CD8-positive, alpha-beta memory T cell (primary cell): ENCODE measurements at regions not wholly inside any gene's neighbourhood (a gene's known extent, or its start where the extent isn't known, plus 50 kb on each side); places are given as distances from the start of the nearest gene placed in this dataset.

Source experiments
- CTCF ChIA-PET: fragments of 350-600 bp; sonication (Branson Sonifier 250); formaldehyde crosslinking; loops from one replicate; lab custom pipeline; 2021; ENCODE audit warnings: antibody characterized with exemption; lab: Charles Lee
- POLR2A ChIA-PET: fragments of 350-600 bp; sonication (Branson Sonifier 250); formaldehyde crosslinking; loops from one replicate; lab custom pipeline; 2021; ENCODE audit warnings: antibody characterized with exemption; lab: Charles Lee
- DNase-seq, 5 donors: peaks; one replicate each; pipeline versions ENCODE4 v3.0.0 to v3.0.0-alpha.2; 2020 to 2022; ENCODE audit warnings: mixed read lengths in 1 of 5
- H3K27ac ChIP-seq: one replicate; pipeline ENCODE4 v1.7.0; 2013; ENCODE audit warnings: low read depth, mild to moderate bottlenecking, low read length, moderate library complexity
- H3K27me3 ChIP-seq: 2 replicates; pipeline ENCODE4 v1.7.0; 2013; ENCODE audit warnings: low read length, mild to moderate bottlenecking; ENCODE audit not compliant: insufficient read depth, poor library complexity, severe bottlenecking
- H3K36me3 ChIP-seq: 2 replicates; pipeline ENCODE4 v1.7.0; 2013; ENCODE audit warnings: mild to moderate bottlenecking, low read length, moderate library complexity; ENCODE audit not compliant: insufficient read depth
- H3K4me1 ChIP-seq: 2 replicates; pipeline ENCODE4 v1.7.0; 2013; ENCODE audit warnings: mild to moderate bottlenecking, low read length, moderate library complexity; ENCODE audit not compliant: insufficient read depth
- H3K4me3 ChIP-seq: 2 replicates; pipeline ENCODE4 v1.7.0; 2013; ENCODE audit warnings: mild to moderate bottlenecking, low read length
- H3K9me3 ChIP-seq: 2 replicates; pipeline ENCODE4 v1.7.0; 2013; ENCODE audit warnings: mild to moderate bottlenecking, low read length
- H3K27ac Mint-ChIP-seq, 8 donors: one replicate each; pipeline ENCODE4 v1.8.0; 2020 to 2021; ENCODE audit warnings: mixed read lengths in 8 of 8, mild to moderate bottlenecking in 6 of 8, inconsistent platforms in 3 of 8, moderate library complexity in 3 of 8
- H3K27me3 Mint-ChIP-seq, 2 donors: one replicate each; pipeline ENCODE4 v1.8.0; 2020 to 2021; ENCODE audit warnings: mixed read lengths in 2 of 2, mild to moderate bottlenecking in 1 of 2, moderate library complexity in 1 of 2
- H3K36me3 Mint-ChIP-seq, 3 donors: one replicate each; pipeline ENCODE4 v1.8.0; 2020 to 2021; ENCODE audit warnings: mixed read lengths in 3 of 3, inconsistent platforms in 1 of 3, mild to moderate bottlenecking in 1 of 3
- H3K4me1 Mint-ChIP-seq, 3 donors: one replicate each; pipeline ENCODE4 v1.8.0; 2020 to 2021; ENCODE audit warnings: mixed read lengths in 3 of 3, inconsistent platforms in 1 of 3, mild to moderate bottlenecking in 1 of 3
- H3K4me3 Mint-ChIP-seq, 7 donors: one replicate each; pipeline ENCODE4 v1.8.0; 2020 to 2021; ENCODE audit warnings: mixed read lengths in 7 of 7, mild to moderate bottlenecking in 6 of 7, moderate library complexity in 4 of 7, inconsistent platforms in 2 of 7
- H3K9me3 Mint-ChIP-seq, 5 donors: one replicate each; pipeline ENCODE4 v1.8.0; 2020 to 2022; ENCODE audit warnings: mixed read lengths in 5 of 5, mild to moderate bottlenecking in 3 of 5, moderate library complexity in 2 of 5, inconsistent platforms in 1 of 5

GRCh38 chr2:126543081-126543480 is 112.9 kb upstream of the GYPC start:
- Mint-ChIP-seq H3K4me1 (no peaks in the 10 kb centered on the region), H3K36me3 (peaks cover 0 to 11% (median 3%) of the 10 kb centered on the region in 3 donors), H3K27ac (no peak overlapping the region), H3K4me3 (no peak overlapping the region), H3K27me3 (peaks cover 7 to 29% of the 10 kb centered on the region in 2 donors), H3K9me3 (peaks cover 9 to 28% (median 20%) of the 10 kb centered on the region in 5 donors)
- POLR2A ChIA-PET: no interaction called here
- Histone ChIP-seq H3K4me1 (no peaks in the 10 kb centered on the region), H3K27me3 (no peaks in the 10 kb centered on the region), H3K9me3 (peaks cover 6% of the 10 kb centered on the region), H3K36me3 (no peaks in the 10 kb centered on the region), H3K27ac (no peak overlapping the region), H3K4me3 (no peak overlapping the region)
- CTCF ChIA-PET: no interaction called here
- no peak for DNase-seq

GRCh38 chr2:126558029-126558428 is 97.9 kb upstream of the GYPC start:
- Mint-ChIP-seq H3K27me3 (peaks cover 8 to 43% of the 10 kb centered on the region in 2 donors), H3K36me3 (peaks cover 0 to 8% (median 0%) of the 10 kb centered on the region in 3 donors), H3K27ac (no peak overlapping the region), H3K4me1 (no peaks in the 10 kb centered on the region), H3K9me3 (peaks cover 0 to 10% (median 5%) of the 10 kb centered on the region in 5 donors), H3K4me3 (no peak overlapping the region)
- ChIA-PET POLR2A (no interaction called here), CTCF (no interaction called here)
- no peak overlapping the region for H3K27ac ChIP-seq
- no peak overlapping the region for H3K4me3 ChIP-seq
- DNase-seq: no peak
- H3K27me3 ChIP-seq: no peaks in the 10 kb centered on the region
- no peaks in the 10 kb centered on the region for H3K9me3 ChIP-seq
- no peaks in the 10 kb centered on the region for H3K36me3 ChIP-seq
- H3K4me1 ChIP-seq: no peaks in the 10 kb centered on the region

- no peaks in the 10 kb centered on the region for H3K9me3 ChIP-seq
- H3K4me3 Mint-ChIP-seq: no peak overlapping the region
- no peak for DNase-seq
- ChIA-PET POLR2A (no interaction called here), CTCF (no interaction called here)
- no peaks in the 10 kb centered on the region for H3K27me3 Mint-ChIP-seq
- H3K9me3 Mint-ChIP-seq: no peaks in the 10 kb centered on the region
- no peaks in the 10 kb centered on the region for H3K36me3 Mint-ChIP-seq
- no peaks in the 10 kb centered on the region for H3K4me1 Mint-ChIP-seq
- H3K27ac Mint-ChIP-seq: no peak overlapping the region
- H3K27ac ChIP-seq: no peak overlapping the region
- H3K36me3 ChIP-seq: no peaks in the 10 kb centered on the region
- H3K4me3 ChIP-seq: no peak overlapping the region
- H3K27me3 ChIP-seq: no peaks in the 10 kb centered on the region
- H3K4me1 ChIP-seq: no peaks in the 10 kb centered on the region
Measured at GRCh38 chr2:126568734-126569133, 87.2 kb upstream of the GYPC start.

- Mint-ChIP-seq H3K36me3 (no peaks in the 10 kb centered on the region), H3K4me1 (no peaks in the 10 kb centered on the region), H3K4me3 (no peak overlapping the region), H3K9me3 (no peaks in the 10 kb centered on the region), H3K27me3 (peaks cover 3 to 4% of the 10 kb centered on the region in 2 donors), H3K27ac (no peak overlapping the region)
- no peaks in the 10 kb centered on the region for H3K4me1 ChIP-seq
- H3K27ac ChIP-seq: no peak overlapping the region
- H3K9me3 ChIP-seq: no peaks in the 10 kb centered on the region
- H3K36me3 ChIP-seq: no peaks in the 10 kb centered on the region
- POLR2A ChIA-PET: no interaction called here
- DNase-seq: no peak
- H3K27me3 ChIP-seq: no peaks in the 10 kb centered on the region
- CTCF ChIA-PET: no interaction called here
- no peak overlapping the region for H3K4me3 ChIP-seq
Measured at GRCh38 chr2:126571403-126571802, 84.6 kb upstream of the GYPC start.

GRCh38 chr2:126575631-126576030 is 80.3 kb upstream of the GYPC start:
- CTCF ChIA-PET: no interaction called here
- H3K9me3 Mint-ChIP-seq: no peaks in the 10 kb centered on the region
- H3K4me3 ChIP-seq: no peak overlapping the region
- no peaks in the 10 kb centered on the region for H3K36me3 Mint-ChIP-seq
- H3K4me1 ChIP-seq: no peaks in the 10 kb centered on the region
- H3K36me3 ChIP-seq: no peaks in the 10 kb centered on the region
- H3K9me3 ChIP-seq: no peaks in the 10 kb centered on the region
- POLR2A ChIA-PET: no interaction called here
- no peak overlapping the region for H3K27ac Mint-ChIP-seq
- no peaks in the 10 kb centered on the region for H3K4me1 Mint-ChIP-seq
- no peak overlapping the region for H3K27ac ChIP-seq
- no peak for DNase-seq
- no peak overlapping the region for H3K4me3 Mint-ChIP-seq
- H3K27me3 ChIP-seq: no peaks in the 10 kb centered on the region
- H3K27me3 Mint-ChIP-seq: peaks cover 5 to 12% of the 10 kb centered on the region in 2 donors

GRCh38 chr2:126579868-126580267 is 76.1 kb upstream of the GYPC start:
- Mint-ChIP-seq H3K36me3 (no peaks in the 10 kb centered on the region), H3K9me3 (no peaks in the 10 kb centered on the region), H3K4me3 (no peak overlapping the region), H3K4me1 (no peaks in the 10 kb centered on the region), H3K27ac (no peak overlapping the region), H3K27me3 (peaks cover 7 to 28% of the 10 kb centered on the region in 2 donors)
- Histone ChIP-seq H3K9me3 (no peaks in the 10 kb centered on the region), H3K27me3 (no peaks in the 10 kb centered on the region), H3K27ac (no peak overlapping the region), H3K36me3 (no peaks in the 10 kb centered on the region), H3K4me3 (no peak overlapping the region), H3K4me1 (no peaks in the 10 kb centered on the region)
- ChIA-PET CTCF (no interaction called here), POLR2A (no interaction called here)
- DNase-seq: no peak

DNA sequence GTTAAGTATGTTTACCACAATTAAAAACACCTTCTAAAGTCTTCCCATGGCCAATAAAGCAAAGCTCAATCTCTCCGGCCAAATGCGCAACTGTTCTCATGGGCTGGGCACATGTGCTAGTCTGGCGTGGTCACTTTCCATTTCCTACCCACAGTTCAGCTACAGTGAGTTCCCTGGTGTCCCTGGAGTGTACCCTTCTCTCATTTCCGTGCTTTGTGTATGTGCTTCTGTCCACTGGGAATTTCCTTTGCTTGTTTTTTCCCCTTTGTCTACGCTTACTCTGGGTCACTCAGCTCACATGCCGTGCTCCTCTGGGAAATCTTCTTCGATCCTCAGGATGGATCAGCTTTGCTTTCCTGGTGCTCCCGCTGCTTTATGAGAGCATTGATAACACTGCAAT is 69.6 kb upstream of the GYPC start:
- H3K27ac ChIP-seq: no peak overlapping the region
- Mint-ChIP-seq H3K27ac (no peak overlapping the region), H3K4me1 (no peaks in the 10 kb centered on the region), H3K27me3 (peaks cover 22 to 55% of the 10 kb centered on the region in 2 donors), H3K36me3 (no peaks in the 10 kb centered on the region), H3K4me3 (no peak overlapping the region), H3K9me3 (no peaks in the 10 kb centered on the region)
- H3K27me3 ChIP-seq: no peaks in the 10 kb centered on the region
- no peak overlapping the region for H3K4me3 ChIP-seq
- CTCF ChIA-PET: no interaction called here
- no peaks in the 10 kb centered on the region for H3K9me3 ChIP-seq
- POLR2A ChIA-PET: no interaction called here
- H3K4me1 ChIP-seq: no peaks in the 10 kb centered on the region
- H3K36me3 ChIP-seq: no peaks in the 10 kb centered on the region
- no peak for DNase-seq

DNA sequence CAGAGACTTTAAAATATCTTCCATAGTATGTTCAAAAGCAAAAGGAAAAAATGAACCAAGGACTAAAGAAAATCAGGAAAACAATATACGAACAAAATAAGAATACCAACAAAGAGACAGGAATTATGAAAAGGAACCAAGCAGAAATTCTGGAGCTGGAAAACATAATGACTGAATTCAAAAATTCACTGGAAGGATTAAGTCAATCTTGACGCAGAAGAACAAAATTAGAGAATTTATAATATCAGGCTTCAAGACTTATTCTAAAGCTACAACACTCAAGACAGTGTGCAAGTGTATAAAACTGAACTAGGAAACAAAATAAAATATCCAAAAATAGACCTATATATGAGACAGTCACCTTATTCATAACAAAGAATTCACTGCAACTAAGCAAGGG is 56.9 kb upstream of the GYPC start:
- peaks cover 5 to 29% of the 10 kb centered on the region in 2 donors for H3K27me3 Mint-ChIP-seq
- POLR2A ChIA-PET: no interaction called here
- CTCF ChIA-PET: no interaction called here

GRCh38 chr2:126600742-126601141 is 55.2 kb upstream of the GYPC start:
- no peaks in the 10 kb centered on the region for H3K36me3 ChIP-seq
- Mint-ChIP-seq H3K27me3 (peaks cover 10 to 42% of the 10 kb centered on the region in 2 donors), H3K36me3 (peaks cover 0 to 43% (median 2%) of the 10 kb centered on the region in 3 donors), H3K27ac (no peak overlapping the region), H3K4me3 (no peak overlapping the region), H3K4me1 (no peaks in the 10 kb centered on the region), H3K9me3 (peaks cover 35 to 52% (median 40%) of the 10 kb centered on the region in 5 donors)
- ChIA-PET POLR2A (no interaction called here), CTCF (no interaction called here)
- no peaks in the 10 kb centered on the region for H3K27me3 ChIP-seq
- no peaks in the 10 kb centered on the region for H3K9me3 ChIP-seq
- no peak for DNase-seq
- H3K4me1 ChIP-seq: no peaks in the 10 kb centered on the region
- H3K4me3 ChIP-seq: no peak overlapping the region
- no peak overlapping the region for H3K27ac ChIP-seq

More for the DNA sequence above, 56.9 kb upstream of the GYPC start:
- no peak overlapping the region for H3K4me3 Mint-ChIP-seq
- H3K27ac Mint-ChIP-seq: no peak overlapping the region
- H3K9me3 Mint-ChIP-seq: peaks cover 20 to 37% (median 25%) of the 10 kb centered on the region in 5 donors
- Histone ChIP-seq H3K9me3 (no peaks in the 10 kb centered on the region), H3K4me1 (no peaks in the 10 kb centered on the region), H3K4me3 (no peak overlapping the region), H3K27ac (no peak overlapping the region), H3K27me3 (no peaks in the 10 kb centered on the region), H3K36me3 (no peaks in the 10 kb centered on the region)
- H3K4me1 Mint-ChIP-seq: no peaks in the 10 kb centered on the region
- H3K36me3 Mint-ChIP-seq: peaks cover 0 to 28% (median 0%) of the 10 kb centered on the region in 3 donors
- DNase-seq: no peak
